BE2C (cell line): ENCODE measurements at regions not wholly inside any gene's neighbourhood (a gene's known extent, or its start where the extent isn't known, plus 50 kb on each side); places are given as distances from the start of the nearest gene placed in this dataset.

ENCODE experiments used
- DNase-seq: peaks from one replicate; pipeline ENCODE4 v3.0.0-alpha.2; 2020
- H3K27me3 ChIP-seq: fragments of 250-450 bp; sonication (Bioruptor Pico); 2 replicates; pipeline ENCODE4 v1.5.1; 2020; ENCODE audit warnings: mild to moderate bottlenecking
- H3K36me3 ChIP-seq: fragments of 250-450 bp; sonication (Bioruptor Pico); 2 replicates; pipeline ENCODE4 v1.5.1; 2020; ENCODE audit warnings: mild to moderate bottlenecking
- H3K4me1 ChIP-seq: fragments of 250-450 bp; sonication (Bioruptor Pico); 2 replicates; pipeline ENCODE4 v1.5.1; 2020
- H3K4me3 ChIP-seq: 2 replicates; pipeline ENCODE4 v1.5.1; 2011; ENCODE audit warnings: low read depth, low read length
- H3K9me3 ChIP-seq: fragments of 250-450 bp; sonication (Bioruptor Pico); 2 replicates; pipeline ENCODE4 v1.5.1; 2020
- CTCF ChIP-seq: IDR thresholded peaks from 2 replicates; pipeline ENCODE4 v1.5.1; 2012; ENCODE audit warnings: mild to moderate bottlenecking, low read depth, low read length

GRCh38 chr2:236646871-236647270 lies 77.2 kb downstream of the ACKR3 start:
- no peak for DNase-seq
- no peak for TF ChIP-seq CTCF

GRCh38 chr2:236647621-236648020 lies 78.0 kb downstream of the ACKR3 start:
- DNase-seq: no peak
- no peak overlapping the region for H3K4me3 ChIP-seq
- H3K27me3 ChIP-seq: peaks cover 3% of the 10 kb centered on the region
- H3K9me3 ChIP-seq: no peaks in the 10 kb centered on the region
- no peak for TF ChIP-seq CTCF
- H3K36me3 ChIP-seq: no peaks in the 10 kb centered on the region
- no peaks in the 10 kb centered on the region for H3K4me1 ChIP-seq

More at GRCh38 chr2:236646871-236647270, 77.2 kb downstream of the ACKR3 start:
- Histone ChIP-seq H3K36me3 (no peaks in the 10 kb centered on the region), H3K4me3 (no peak overlapping the region), H3K4me1 (no peaks in the 10 kb centered on the region), H3K27me3 (peaks cover 3% of the 10 kb centered on the region), H3K9me3 (no peaks in the 10 kb centered on the region)

- H3K27me3 ChIP-seq: peaks cover 3% of the 10 kb centered on the region; the same call in 1 of the 2 replicates
- H3K4me1 ChIP-seq: no peaks in the 10 kb centered on the region
- H3K36me3 ChIP-seq: no peaks in the 10 kb centered on the region
- no peak for DNase-seq
- TF ChIP-seq CTCF: no peak
- no peak overlapping the region for H3K4me3 ChIP-seq
- H3K9me3 ChIP-seq: no peaks in the 10 kb centered on the region
Measured at GRCh38 chr2:236653863-236654262, 84.2 kb downstream of the ACKR3 start.

GRCh38 chr2:236654496-236654895 lies 84.9 kb downstream of the ACKR3 start:
- Histone ChIP-seq H3K4me3 (no peak overlapping the region), H3K27me3 (peaks cover 6% of the 10 kb centered on the region; the same call in 1 of the 2 replicates), H3K36me3 (no peaks in the 10 kb centered on the region), H3K4me1 (no peaks in the 10 kb centered on the region), H3K9me3 (no peaks in the 10 kb centered on the region)
- DNase-seq: no peak
- TF ChIP-seq CTCF: no peak

- no peak for DNase-seq
- peaks cover 7% of the 10 kb centered on the region for H3K27me3 ChIP-seq
- H3K36me3 ChIP-seq: no peaks in the 10 kb centered on the region
- TF ChIP-seq CTCF: no peak
- no peaks in the 10 kb centered on the region for H3K9me3 ChIP-seq
- no peak overlapping the region for H3K4me3 ChIP-seq
- H3K4me1 ChIP-seq: no peaks in the 10 kb centered on the region
Measured at GRCh38 chr2:236656166-236656565, 86.5 kb downstream of the ACKR3 start.

- H3K4me1 ChIP-seq: no peaks in the 10 kb centered on the region
- no peaks in the 10 kb centered on the region for H3K9me3 ChIP-seq
- H3K27me3 ChIP-seq: peaks cover 12% of the 10 kb centered on the region
- TF ChIP-seq CTCF: no peak
- no peak overlapping the region for H3K4me3 ChIP-seq
- H3K36me3 ChIP-seq: no peaks in the 10 kb centered on the region
- no peak for DNase-seq
Measured at GRCh38 chr2:236656721-236657120, 87.1 kb downstream of the ACKR3 start.
